Liver (tissue), 3 donors: ENCODE measurements at regions not wholly inside any gene's neighbourhood (a gene's known extent, or its start where the extent isn't known, plus 50 kb on each side); places are given as distances from the start of the nearest gene placed in this dataset.

Source experiments
- RAD21 ChIP-seq, 2 donors: IDR thresholded peaks; 2 replicates each; pipeline ENCODE4 v1.6.1; 2016; ENCODE audit warnings: antibody characterized with exemption in 2 of 2, mild to moderate bottlenecking in 2 of 2
- TAF1 ChIP-seq: conservative IDR thresholded peaks from 2 replicates; pipeline ENCODE4 v1.6.1; 2016; ENCODE audit warnings: antibody characterized with exemption, mild to moderate bottlenecking
- YY1 ChIP-seq: IDR thresholded peaks from 2 replicates; pipeline ENCODE4 v1.6.1; 2016; ENCODE audit warnings: antibody characterized with exemption, mild to moderate bottlenecking
- TF ChIP-seq, protein P1 (sequence below): fragments of 150-350 bp; IDR thresholded peaks from 2 replicates; pipeline ENCODE4 v1.5.1; 2017; ENCODE audit warnings: improper control_type of control experiment, low read depth, low read length; ENCODE audit not compliant: missing input control
- TF ChIP-seq, protein P2 (sequence below): IDR thresholded peaks from 2 replicates; pipeline ENCODE4 v1.6.1; 2016; ENCODE audit warnings: antibody characterized with exemption, mild to moderate bottlenecking
- donor health status: healthy.
- donor health status: healthy.

GRCh38 chr13:57531256-57531655 is 100.3 kb upstream of the PCDH17 start:
- no peak for TF ChIP-seq TAF1
- TF ChIP-seq, protein P1, sequence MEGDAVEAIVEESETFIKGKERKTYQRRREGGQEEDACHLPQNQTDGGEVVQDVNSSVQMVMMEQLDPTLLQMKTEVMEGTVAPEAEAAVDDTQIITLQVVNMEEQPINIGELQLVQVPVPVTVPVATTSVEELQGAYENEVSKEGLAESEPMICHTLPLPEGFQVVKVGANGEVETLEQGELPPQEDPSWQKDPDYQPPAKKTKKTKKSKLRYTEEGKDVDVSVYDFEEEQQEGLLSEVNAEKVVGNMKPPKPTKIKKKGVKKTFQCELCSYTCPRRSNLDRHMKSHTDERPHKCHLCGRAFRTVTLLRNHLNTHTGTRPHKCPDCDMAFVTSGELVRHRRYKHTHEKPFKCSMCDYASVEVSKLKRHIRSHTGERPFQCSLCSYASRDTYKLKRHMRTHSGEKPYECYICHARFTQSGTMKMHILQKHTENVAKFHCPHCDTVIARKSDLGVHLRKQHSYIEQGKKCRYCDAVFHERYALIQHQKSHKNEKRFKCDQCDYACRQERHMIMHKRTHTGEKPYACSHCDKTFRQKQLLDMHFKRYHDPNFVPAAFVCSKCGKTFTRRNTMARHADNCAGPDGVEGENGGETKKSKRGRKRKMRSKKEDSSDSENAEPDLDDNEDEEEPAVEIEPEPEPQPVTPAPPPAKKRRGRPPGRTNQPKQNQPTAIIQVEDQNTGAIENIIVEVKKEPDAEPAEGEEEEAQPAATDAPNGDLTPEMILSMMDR: no peak
- TF ChIP-seq, protein P2, sequence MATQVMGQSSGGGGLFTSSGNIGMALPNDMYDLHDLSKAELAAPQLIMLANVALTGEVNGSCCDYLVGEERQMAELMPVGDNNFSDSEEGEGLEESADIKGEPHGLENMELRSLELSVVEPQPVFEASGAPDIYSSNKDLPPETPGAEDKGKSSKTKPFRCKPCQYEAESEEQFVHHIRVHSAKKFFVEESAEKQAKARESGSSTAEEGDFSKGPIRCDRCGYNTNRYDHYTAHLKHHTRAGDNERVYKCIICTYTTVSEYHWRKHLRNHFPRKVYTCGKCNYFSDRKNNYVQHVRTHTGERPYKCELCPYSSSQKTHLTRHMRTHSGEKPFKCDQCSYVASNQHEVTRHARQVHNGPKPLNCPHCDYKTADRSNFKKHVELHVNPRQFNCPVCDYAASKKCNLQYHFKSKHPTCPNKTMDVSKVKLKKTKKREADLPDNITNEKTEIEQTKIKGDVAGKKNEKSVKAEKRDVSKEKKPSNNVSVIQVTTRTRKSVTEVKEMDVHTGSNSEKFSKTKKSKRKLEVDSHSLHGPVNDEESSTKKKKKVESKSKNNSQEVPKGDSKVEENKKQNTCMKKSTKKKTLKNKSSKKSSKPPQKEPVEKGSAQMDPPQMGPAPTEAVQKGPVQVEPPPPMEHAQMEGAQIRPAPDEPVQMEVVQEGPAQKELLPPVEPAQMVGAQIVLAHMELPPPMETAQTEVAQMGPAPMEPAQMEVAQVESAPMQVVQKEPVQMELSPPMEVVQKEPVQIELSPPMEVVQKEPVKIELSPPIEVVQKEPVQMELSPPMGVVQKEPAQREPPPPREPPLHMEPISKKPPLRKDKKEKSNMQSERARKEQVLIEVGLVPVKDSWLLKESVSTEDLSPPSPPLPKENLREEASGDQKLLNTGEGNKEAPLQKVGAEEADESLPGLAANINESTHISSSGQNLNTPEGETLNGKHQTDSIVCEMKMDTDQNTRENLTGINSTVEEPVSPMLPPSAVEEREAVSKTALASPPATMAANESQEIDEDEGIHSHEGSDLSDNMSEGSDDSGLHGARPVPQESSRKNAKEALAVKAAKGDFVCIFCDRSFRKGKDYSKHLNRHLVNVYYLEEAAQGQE: no peak
- no peak for TF ChIP-seq RAD21 (IDR thresholded peaks at IDR 0.05)
- no peak for TF ChIP-seq YY1
